ENCODE measurements at regions not wholly inside any gene's neighbourhood (a gene's known extent, or its start where the extent isn't known, plus 50 kb on each side); places are given as distances from the start of the nearest gene placed in this dataset.
A peak's percentile ranks its signal among the peaks of the same experiment; 100 is the strongest.
"Not testable (repeated sequence)": the region's sequence is repeated elsewhere in the genome, so short reads cannot be mapped to it uniquely, and the experiment has no call there.

- no peak for DNase-seq (ENCODE audit: low spot score)
- H3K27ac Mint-ChIP-seq (ENCODE audit: unreplicated experiment): no peak overlapping the region
These were observed 52.9 kb downstream of the ZBTB9 start for GRCh38 chr6:33507261-33507660.

GRCh38 chr6:33508935-33509926, 54.9 kb downstream of the ZBTB9 start:
- peaks cover 4% of the 10 kb centered on the region for H3K27me3 Mint-ChIP-seq (ENCODE audit: unreplicated experiment)
- DNase-seq (ENCODE audit: low spot score): peak; percentile 63
- H3K27ac Mint-ChIP-seq (ENCODE audit: unreplicated experiment): peak overlapping the region; percentile 89
- peak overlapping the region; percentile 43 for H3K4me3 Mint-ChIP-seq (ENCODE audit: unreplicated experiment)
- H3K36me3 Mint-ChIP-seq (ENCODE audit: low read depth, unreplicated experiment): peaks cover 2% of the 10 kb centered on the region
- H3K4me1 Mint-ChIP-seq (ENCODE audit: unreplicated experiment): peaks cover 34% of the 10 kb centered on the region
- TF ChIP-seq CTCF (IDR thresholded peaks at IDR 0.05; ENCODE audit: unreplicated experiment): no peak
- no peaks in the 10 kb centered on the region for H3K9me3 Mint-ChIP-seq (ENCODE audit: unreplicated experiment)

More at GRCh38 chr6:33507261-33507660, 52.9 kb downstream of the ZBTB9 start:
- H3K9me3 Mint-ChIP-seq (ENCODE audit: unreplicated experiment): no peaks in the 10 kb centered on the region
- TF ChIP-seq CTCF (IDR thresholded peaks at IDR 0.05; ENCODE audit: unreplicated experiment): no peak
- H3K4me3 Mint-ChIP-seq (ENCODE audit: unreplicated experiment): no peak overlapping the region
- peaks cover 26% of the 10 kb centered on the region for H3K4me1 Mint-ChIP-seq (ENCODE audit: unreplicated experiment)
- H3K36me3 Mint-ChIP-seq (ENCODE audit: low read depth, unreplicated experiment): peaks cover 4% of the 10 kb centered on the region
- peaks cover 2% of the 10 kb centered on the region for H3K27me3 Mint-ChIP-seq (ENCODE audit: unreplicated experiment)

GRCh38 chr6:33513213-33513612, 58.8 kb downstream of the ZBTB9 start:
- Mint-ChIP-seq H3K27me3 (ENCODE audit: unreplicated experiment) (peaks cover 2% of the 10 kb centered on the region), H3K27ac (ENCODE audit: unreplicated experiment) (no peak overlapping the region), H3K9me3 (ENCODE audit: unreplicated experiment) (no peaks in the 10 kb centered on the region), H3K4me3 (ENCODE audit: unreplicated experiment) (no peak overlapping the region), H3K4me1 (ENCODE audit: unreplicated experiment) (peaks cover 28% of the 10 kb centered on the region), H3K36me3 (ENCODE audit: low read depth, unreplicated experiment) (no peaks in the 10 kb centered on the region)
- peak; percentile 15 for DNase-seq (ENCODE audit: low spot score)
- no peak for TF ChIP-seq CTCF (IDR thresholded peaks at IDR 0.05; ENCODE audit: unreplicated experiment)

- Mint-ChIP-seq H3K4me1 (ENCODE audit: unreplicated experiment) (peaks cover 11% of the 10 kb centered on the region), H3K27me3 (ENCODE audit: unreplicated experiment) (peaks cover 2% of the 10 kb centered on the region), H3K27ac (ENCODE audit: unreplicated experiment) (no peak overlapping the region), H3K36me3 (ENCODE audit: low read depth, unreplicated experiment) (no peaks in the 10 kb centered on the region), H3K9me3 (ENCODE audit: unreplicated experiment) (no peaks in the 10 kb centered on the region), H3K4me3 (ENCODE audit: unreplicated experiment) (no peak overlapping the region)
- TF ChIP-seq CTCF (IDR thresholded peaks at IDR 0.05; ENCODE audit: unreplicated experiment): no peak
- DNase-seq (ENCODE audit: low spot score): no peak
These were observed 62.4 kb downstream of the ZBTB9 start for GRCh38 chr6:33516726-33517125.

- H3K27me3 Mint-ChIP-seq (ENCODE audit: unreplicated experiment); DNase-seq (ENCODE audit: low spot score); H3K36me3 Mint-ChIP-seq (ENCODE audit: low read depth, unreplicated experiment); H3K4me3 Mint-ChIP-seq (ENCODE audit: unreplicated experiment); H3K4me1 Mint-ChIP-seq (ENCODE audit: unreplicated experiment); H3K27ac Mint-ChIP-seq (ENCODE audit: unreplicated experiment); H3K9me3 Mint-ChIP-seq (ENCODE audit: unreplicated experiment): not testable (repeated sequence)
These were observed 59.2 kb downstream of the BAK1 start for GRCh38 chr6:33520636-33521488.

All from endothelial cell (in vitro differentiated cells).